ENCODE measurements at regions not wholly inside any gene's neighbourhood (a gene's known extent, or its start where the extent isn't known, plus 50 kb on each side); places are given as distances from the start of the nearest gene placed in this dataset.

DNA sequence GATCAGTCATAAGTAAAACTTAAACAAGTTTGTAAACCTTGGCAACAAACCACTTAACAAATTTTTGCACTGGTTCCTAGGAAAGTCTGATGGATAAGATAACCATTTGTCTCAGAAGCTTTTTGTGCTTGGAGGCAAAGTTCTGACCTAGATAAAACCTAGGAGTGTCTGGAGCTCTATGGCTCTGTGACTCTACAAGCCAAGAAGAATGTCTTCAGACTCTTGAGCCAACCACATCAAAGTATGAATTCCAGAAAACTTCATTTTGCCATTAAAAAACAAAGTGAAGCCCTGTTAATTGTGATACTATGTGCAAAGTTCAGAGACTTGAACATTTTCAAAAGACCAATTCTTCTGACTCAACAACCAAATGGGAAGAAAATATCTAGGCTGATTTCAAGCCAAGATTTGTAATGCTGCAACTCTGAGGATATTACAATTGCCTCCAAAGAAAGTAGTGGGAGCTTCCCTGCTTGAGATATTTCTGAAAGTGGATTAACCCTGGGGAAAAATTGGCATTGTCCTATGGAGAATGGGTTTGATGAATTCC is 158.1 kb upstream of the FOXQ1 start (continued):
- TF ChIP-seq, protein P1, sequence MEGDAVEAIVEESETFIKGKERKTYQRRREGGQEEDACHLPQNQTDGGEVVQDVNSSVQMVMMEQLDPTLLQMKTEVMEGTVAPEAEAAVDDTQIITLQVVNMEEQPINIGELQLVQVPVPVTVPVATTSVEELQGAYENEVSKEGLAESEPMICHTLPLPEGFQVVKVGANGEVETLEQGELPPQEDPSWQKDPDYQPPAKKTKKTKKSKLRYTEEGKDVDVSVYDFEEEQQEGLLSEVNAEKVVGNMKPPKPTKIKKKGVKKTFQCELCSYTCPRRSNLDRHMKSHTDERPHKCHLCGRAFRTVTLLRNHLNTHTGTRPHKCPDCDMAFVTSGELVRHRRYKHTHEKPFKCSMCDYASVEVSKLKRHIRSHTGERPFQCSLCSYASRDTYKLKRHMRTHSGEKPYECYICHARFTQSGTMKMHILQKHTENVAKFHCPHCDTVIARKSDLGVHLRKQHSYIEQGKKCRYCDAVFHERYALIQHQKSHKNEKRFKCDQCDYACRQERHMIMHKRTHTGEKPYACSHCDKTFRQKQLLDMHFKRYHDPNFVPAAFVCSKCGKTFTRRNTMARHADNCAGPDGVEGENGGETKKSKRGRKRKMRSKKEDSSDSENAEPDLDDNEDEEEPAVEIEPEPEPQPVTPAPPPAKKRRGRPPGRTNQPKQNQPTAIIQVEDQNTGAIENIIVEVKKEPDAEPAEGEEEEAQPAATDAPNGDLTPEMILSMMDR (IDR thresholded peaks at IDR 0.05) = no peak
- TF ChIP-seq FOXK1 (CRISPR knock-in tag; IDR thresholded peaks at IDR 0.05) (no peak), NFYB (CRISPR knock-in tag; conservative IDR thresholded peaks at IDR 0.05; ENCODE audit: low read depth) (no peak), GTF2I (CRISPR knock-in tag; conservative IDR thresholded peaks at IDR 0.05) (no peak), GABPB1 (CRISPR knock-in tag; IDR thresholded peaks at IDR 0.05) (no peak)
- TF ChIP-seq, protein P2, sequence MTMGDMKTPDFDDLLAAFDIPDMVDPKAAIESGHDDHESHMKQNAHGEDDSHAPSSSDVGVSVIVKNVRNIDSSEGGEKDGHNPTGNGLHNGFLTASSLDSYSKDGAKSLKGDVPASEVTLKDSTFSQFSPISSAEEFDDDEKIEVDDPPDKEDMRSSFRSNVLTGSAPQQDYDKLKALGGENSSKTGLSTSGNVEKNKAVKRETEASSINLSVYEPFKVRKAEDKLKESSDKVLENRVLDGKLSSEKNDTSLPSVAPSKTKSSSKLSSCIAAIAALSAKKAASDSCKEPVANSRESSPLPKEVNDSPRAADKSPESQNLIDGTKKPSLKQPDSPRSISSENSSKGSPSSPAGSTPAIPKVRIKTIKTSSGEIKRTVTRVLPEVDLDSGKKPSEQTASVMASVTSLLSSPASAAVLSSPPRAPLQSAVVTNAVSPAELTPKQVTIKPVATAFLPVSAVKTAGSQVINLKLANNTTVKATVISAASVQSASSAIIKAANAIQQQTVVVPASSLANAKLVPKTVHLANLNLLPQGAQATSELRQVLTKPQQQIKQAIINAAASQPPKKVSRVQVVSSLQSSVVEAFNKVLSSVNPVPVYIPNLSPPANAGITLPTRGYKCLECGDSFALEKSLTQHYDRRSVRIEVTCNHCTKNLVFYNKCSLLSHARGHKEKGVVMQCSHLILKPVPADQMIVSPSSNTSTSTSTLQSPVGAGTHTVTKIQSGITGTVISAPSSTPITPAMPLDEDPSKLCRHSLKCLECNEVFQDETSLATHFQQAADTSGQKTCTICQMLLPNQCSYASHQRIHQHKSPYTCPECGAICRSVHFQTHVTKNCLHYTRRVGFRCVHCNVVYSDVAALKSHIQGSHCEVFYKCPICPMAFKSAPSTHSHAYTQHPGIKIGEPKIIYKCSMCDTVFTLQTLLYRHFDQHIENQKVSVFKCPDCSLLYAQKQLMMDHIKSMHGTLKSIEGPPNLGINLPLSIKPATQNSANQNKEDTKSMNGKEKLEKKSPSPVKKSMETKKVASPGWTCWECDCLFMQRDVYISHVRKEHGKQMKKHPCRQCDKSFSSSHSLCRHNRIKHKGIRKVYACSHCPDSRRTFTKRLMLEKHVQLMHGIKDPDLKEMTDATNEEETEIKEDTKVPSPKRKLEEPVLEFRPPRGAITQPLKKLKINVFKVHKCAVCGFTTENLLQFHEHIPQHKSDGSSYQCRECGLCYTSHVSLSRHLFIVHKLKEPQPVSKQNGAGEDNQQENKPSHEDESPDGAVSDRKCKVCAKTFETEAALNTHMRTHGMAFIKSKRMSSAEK (CRISPR knock-in tag; IDR thresholded peaks at IDR 0.05; ENCODE audit: borderline replicate concordance) = no peak
- TF ChIP-seq, protein P3, sequence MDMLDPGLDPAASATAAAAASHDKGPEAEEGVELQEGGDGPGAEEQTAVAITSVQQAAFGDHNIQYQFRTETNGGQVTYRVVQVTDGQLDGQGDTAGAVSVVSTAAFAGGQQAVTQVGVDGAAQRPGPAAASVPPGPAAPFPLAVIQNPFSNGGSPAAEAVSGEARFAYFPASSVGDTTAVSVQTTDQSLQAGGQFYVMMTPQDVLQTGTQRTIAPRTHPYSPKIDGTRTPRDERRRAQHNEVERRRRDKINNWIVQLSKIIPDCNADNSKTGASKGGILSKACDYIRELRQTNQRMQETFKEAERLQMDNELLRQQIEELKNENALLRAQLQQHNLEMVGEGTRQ (CRISPR knock-in tag; IDR thresholded peaks at IDR 0.05) = no peak
- TF ChIP-seq, protein P4, sequence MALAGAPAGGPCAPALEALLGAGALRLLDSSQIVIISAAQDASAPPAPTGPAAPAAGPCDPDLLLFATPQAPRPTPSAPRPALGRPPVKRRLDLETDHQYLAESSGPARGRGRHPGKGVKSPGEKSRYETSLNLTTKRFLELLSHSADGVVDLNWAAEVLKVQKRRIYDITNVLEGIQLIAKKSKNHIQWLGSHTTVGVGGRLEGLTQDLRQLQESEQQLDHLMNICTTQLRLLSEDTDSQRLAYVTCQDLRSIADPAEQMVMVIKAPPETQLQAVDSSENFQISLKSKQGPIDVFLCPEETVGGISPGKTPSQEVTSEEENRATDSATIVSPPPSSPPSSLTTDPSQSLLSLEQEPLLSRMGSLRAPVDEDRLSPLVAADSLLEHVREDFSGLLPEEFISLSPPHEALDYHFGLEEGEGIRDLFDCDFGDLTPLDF (CRISPR knock-in tag; IDR thresholded peaks at IDR 0.05) = no peak

DNA sequence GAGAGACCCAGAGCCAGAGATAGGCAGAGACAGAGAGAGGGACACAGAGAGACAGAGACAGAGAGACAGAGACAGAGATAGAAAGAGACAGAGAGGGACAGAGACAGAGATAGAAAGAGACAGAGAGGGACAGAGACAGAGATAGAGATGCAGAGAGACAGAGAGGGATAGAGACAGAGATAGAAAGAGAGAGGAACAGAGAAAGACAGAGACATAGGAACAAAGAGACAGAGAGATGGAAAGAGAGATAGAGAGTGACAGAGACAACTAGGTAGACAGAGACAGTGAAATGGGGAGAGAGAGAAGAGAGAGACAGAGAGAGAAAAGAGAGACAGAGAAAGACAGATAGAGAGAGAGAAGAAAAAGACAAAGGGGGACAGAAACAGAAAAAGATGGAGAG is 165.4 kb upstream of the FOXQ1 start:
- ChIA-PET CTCF (no interaction called here), POLR2A (no interaction called here)
- Mint-ChIP-seq H3K36me3 (no peaks in the 10 kb centered on the region), H3K27me3 (ENCODE audit: low read depth) (peaks cover 5% of the 10 kb centered on the region), H3K9me3 (no peaks in the 10 kb centered on the region), H3K27ac (no peak overlapping the region), H3K4me1 (peaks cover 2% of the 10 kb centered on the region; the same call in 1 of the 2 replicates), H3K4me3 (no peak overlapping the region)
- no peak for DNase-seq (ENCODE audit: low spot score)
- no peak for ATAC-seq
- TF ChIP-seq, protein P5, sequence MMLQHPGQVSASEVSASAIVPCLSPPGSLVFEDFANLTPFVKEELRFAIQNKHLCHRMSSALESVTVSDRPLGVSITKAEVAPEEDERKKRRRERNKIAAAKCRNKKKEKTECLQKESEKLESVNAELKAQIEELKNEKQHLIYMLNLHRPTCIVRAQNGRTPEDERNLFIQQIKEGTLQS (CRISPR knock-in tag; conservative IDR thresholded peaks at IDR 0.05) = no peak
- TF ChIP-seq, protein P6, sequence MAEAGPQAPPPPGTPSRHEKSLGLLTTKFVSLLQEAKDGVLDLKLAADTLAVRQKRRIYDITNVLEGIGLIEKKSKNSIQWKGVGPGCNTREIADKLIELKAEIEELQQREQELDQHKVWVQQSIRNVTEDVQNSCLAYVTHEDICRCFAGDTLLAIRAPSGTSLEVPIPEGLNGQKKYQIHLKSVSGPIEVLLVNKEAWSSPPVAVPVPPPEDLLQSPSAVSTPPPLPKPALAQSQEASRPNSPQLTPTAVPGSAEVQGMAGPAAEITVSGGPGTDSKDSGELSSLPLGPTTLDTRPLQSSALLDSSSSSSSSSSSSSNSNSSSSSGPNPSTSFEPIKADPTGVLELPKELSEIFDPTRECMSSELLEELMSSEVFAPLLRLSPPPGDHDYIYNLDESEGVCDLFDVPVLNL (CRISPR knock-in tag; IDR thresholded peaks at IDR 0.05; ENCODE audit: borderline replicate concordance, low read depth) = no peak
- TF ChIP-seq IRF2 (CRISPR knock-in tag; IDR thresholded peaks at IDR 0.05; ENCODE audit: borderline replicate concordance, low read depth) (no peak), EMX1 (CRISPR knock-in tag; IDR thresholded peaks at IDR 0.05) (no peak), ZNF121 (CRISPR knock-in tag; IDR thresholded peaks at IDR 0.05) (no peak), SMAD4 (CRISPR knock-in tag; IDR thresholded peaks at IDR 0.05) (no peak)
- TF ChIP-seq, protein P7, sequence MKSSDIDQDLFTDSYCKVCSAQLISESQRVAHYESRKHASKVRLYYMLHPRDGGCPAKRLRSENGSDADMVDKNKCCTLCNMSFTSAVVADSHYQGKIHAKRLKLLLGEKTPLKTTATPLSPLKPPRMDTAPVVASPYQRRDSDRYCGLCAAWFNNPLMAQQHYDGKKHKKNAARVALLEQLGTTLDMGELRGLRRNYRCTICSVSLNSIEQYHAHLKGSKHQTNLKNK (CRISPR knock-in tag; IDR thresholded peaks at IDR 0.05) = no peak
- TF ChIP-seq, protein P8, sequence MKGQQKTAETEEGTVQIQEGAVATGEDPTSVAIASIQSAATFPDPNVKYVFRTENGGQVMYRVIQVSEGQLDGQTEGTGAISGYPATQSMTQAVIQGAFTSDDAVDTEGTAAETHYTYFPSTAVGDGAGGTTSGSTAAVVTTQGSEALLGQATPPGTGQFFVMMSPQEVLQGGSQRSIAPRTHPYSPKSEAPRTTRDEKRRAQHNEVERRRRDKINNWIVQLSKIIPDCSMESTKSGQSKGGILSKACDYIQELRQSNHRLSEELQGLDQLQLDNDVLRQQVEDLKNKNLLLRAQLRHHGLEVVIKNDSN (CRISPR knock-in tag; IDR thresholded peaks at IDR 0.05) = no peak
- TF ChIP-seq, protein P9, sequence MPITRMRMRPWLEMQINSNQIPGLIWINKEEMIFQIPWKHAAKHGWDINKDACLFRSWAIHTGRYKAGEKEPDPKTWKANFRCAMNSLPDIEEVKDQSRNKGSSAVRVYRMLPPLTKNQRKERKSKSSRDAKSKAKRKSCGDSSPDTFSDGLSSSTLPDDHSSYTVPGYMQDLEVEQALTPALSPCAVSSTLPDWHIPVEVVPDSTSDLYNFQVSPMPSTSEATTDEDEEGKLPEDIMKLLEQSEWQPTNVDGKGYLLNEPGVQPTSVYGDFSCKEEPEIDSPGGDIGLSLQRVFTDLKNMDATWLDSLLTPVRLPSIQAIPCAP (CRISPR knock-in tag; IDR thresholded peaks at IDR 0.05) = no peak
- TF ChIP-seq, protein P10, sequence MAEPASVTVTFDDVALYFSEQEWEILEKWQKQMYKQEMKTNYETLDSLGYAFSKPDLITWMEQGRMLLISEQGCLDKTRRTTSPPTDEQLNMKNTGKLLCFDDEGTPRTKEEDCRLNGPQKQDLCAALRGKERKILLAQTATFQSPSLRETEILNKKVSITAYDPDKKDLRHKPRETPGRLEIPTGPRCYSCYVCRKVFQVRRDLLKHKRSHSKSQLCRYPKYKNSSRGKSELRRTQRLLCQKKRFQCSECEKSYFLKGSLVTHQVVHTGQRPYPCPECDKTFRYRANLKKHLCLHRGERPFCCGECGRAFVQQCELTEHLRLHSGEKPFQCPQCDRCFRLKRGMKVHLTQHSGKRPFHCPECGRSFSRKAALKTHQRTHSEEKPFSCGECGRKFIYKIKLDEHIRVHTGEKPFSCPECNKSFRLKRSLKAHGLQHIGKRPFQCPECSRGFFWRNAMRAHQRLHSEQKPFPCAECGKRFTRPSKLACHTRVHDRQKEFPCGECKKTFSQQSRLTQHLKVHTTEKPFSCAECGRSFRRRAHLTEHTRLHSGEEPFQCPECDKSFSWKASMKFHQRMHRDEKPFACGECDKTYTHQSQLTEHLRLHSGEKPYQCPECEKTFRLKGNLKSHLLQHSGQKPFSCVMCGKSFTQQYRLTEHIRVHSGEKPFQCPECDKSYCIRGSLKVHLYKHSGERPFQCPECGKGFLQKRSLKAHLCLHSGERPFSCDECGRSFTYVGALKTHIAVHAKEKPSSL (CRISPR knock-in tag; conservative IDR thresholded peaks at IDR 0.05) = no peak
- TF ChIP-seq, protein P11, sequence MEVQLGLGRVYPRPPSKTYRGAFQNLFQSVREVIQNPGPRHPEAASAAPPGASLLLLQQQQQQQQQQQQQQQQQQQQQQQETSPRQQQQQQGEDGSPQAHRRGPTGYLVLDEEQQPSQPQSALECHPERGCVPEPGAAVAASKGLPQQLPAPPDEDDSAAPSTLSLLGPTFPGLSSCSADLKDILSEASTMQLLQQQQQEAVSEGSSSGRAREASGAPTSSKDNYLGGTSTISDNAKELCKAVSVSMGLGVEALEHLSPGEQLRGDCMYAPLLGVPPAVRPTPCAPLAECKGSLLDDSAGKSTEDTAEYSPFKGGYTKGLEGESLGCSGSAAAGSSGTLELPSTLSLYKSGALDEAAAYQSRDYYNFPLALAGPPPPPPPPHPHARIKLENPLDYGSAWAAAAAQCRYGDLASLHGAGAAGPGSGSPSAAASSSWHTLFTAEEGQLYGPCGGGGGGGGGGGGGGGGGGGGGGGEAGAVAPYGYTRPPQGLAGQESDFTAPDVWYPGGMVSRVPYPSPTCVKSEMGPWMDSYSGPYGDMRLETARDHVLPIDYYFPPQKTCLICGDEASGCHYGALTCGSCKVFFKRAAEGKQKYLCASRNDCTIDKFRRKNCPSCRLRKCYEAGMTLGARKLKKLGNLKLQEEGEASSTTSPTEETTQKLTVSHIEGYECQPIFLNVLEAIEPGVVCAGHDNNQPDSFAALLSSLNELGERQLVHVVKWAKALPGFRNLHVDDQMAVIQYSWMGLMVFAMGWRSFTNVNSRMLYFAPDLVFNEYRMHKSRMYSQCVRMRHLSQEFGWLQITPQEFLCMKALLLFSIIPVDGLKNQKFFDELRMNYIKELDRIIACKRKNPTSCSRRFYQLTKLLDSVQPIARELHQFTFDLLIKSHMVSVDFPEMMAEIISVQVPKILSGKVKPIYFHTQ (CRISPR knock-in tag; IDR thresholded peaks at IDR 0.05) = no peak
